MG63 (cell line): ENCODE measurements at regions not wholly inside any gene's neighbourhood (a gene's known extent, or its start where the extent isn't known, plus 50 kb on each side); places are given as distances from the start of the nearest gene placed in this dataset.

Experiments used
- DNase-seq: peaks from one replicate; pipeline ENCODE4 v3.0.0-alpha.2; 2020
- H3K27me3 ChIP-seq: fragments of 250-450 bp; sonication (Bioruptor Pico); 2 replicates; pipeline ENCODE4 v1.5.1; 2020; ENCODE audit warnings: mild to moderate bottlenecking, moderate library complexity
- H3K36me3 ChIP-seq: fragments of 250-450 bp; sonication (Bioruptor Pico); 2 replicates; pipeline ENCODE4 v1.5.1; 2020; ENCODE audit warnings: mild to moderate bottlenecking, moderate library complexity
- H3K4me3 ChIP-seq: fragments of 250-450 bp; sonication (Bioruptor Pico); 2 replicates; pipeline ENCODE4 v1.5.1; 2020; ENCODE audit warnings: mild to moderate bottlenecking, moderate library complexity
- H3K9me3 ChIP-seq: fragments of 250-450 bp; sonication (Bioruptor Pico); 2 replicates; pipeline ENCODE4 v1.5.1; 2020; ENCODE audit warnings: mild to moderate bottlenecking, moderate library complexity

- H3K27me3 ChIP-seq: no peaks in the 10 kb centered on the region
- H3K4me3 ChIP-seq: no peak overlapping the region
- DNase-seq: no peak
- H3K36me3 ChIP-seq: no peaks in the 10 kb centered on the region
- no peaks in the 10 kb centered on the region for H3K9me3 ChIP-seq
These were observed 71.4 kb upstream of the UGT8 start for GRCh38 chr4:114527170-114527569.

- H3K27me3 ChIP-seq: no peaks in the 10 kb centered on the region
- H3K36me3 ChIP-seq: no peaks in the 10 kb centered on the region
- DNase-seq: no peak
- no peaks in the 10 kb centered on the region for H3K9me3 ChIP-seq
- H3K4me3 ChIP-seq: no peak overlapping the region
These were observed 71.0 kb upstream of the UGT8 start for GRCh38 chr4:114527637-114528036.

- Histone ChIP-seq H3K27me3 (no peaks in the 10 kb centered on the region), H3K4me3 (no peak overlapping the region), H3K9me3 (no peaks in the 10 kb centered on the region), H3K36me3 (no peaks in the 10 kb centered on the region)
- no peak for DNase-seq
These were observed 62.9 kb upstream of the UGT8 start for GRCh38 chr4:114535725-114536124.

GRCh38 chr4:114537352-114537751 lies 61.3 kb upstream of the UGT8 start:
- no peak for DNase-seq
- H3K27me3 ChIP-seq: no peaks in the 10 kb centered on the region

GRCh38 chr4:114538012-114538617 lies 60.5 kb upstream of the UGT8 start:
- Histone ChIP-seq H3K27me3 (no peaks in the 10 kb centered on the region), H3K4me3 (no peak overlapping the region), H3K36me3 (no peaks in the 10 kb centered on the region), H3K9me3 (no peaks in the 10 kb centered on the region)
- no peak for DNase-seq

More at GRCh38 chr4:114537352-114537751, 61.3 kb upstream of the UGT8 start:
- H3K36me3 ChIP-seq: no peaks in the 10 kb centered on the region
- no peak overlapping the region for H3K4me3 ChIP-seq
- no peaks in the 10 kb centered on the region for H3K9me3 ChIP-seq

GRCh38 chr4:114539985-114540384 lies 58.6 kb upstream of the UGT8 start:
- no peak overlapping the region for H3K4me3 ChIP-seq
- no peaks in the 10 kb centered on the region for H3K27me3 ChIP-seq
- H3K9me3 ChIP-seq: no peaks in the 10 kb centered on the region
- no peaks in the 10 kb centered on the region for H3K36me3 ChIP-seq
- DNase-seq: no peak

GRCh38 chr4:114547340-114548134 lies 51.1 kb upstream of the UGT8 start:
- DNase-seq: no peak
- Histone ChIP-seq H3K4me3 (no peak overlapping the region), H3K9me3 (no peaks in the 10 kb centered on the region), H3K27me3 (no peaks in the 10 kb centered on the region), H3K36me3 (no peaks in the 10 kb centered on the region)
